GM19463 (cell line): ENCODE measurements at regions not wholly inside any gene's neighbourhood (a gene's known extent, or its start where the extent isn't known, plus 50 kb on each side); places are given as distances from the start of the nearest gene placed in this dataset.

Source experiments
- ATAC-seq: cut with Tn5 transposase; IDR thresholded peaks from one replicate; pipeline ENCODE4 v1.9.1; 2021; ENCODE audit warnings: mild to moderate bottlenecking, moderate library complexity; ENCODE audit not compliant: unreplicated experiment

- no peak for ATAC-seq
Measured at GRCh38 chr20:57071954-57072583, 194.4 kb downstream of the BMP7 start.

- no peak for ATAC-seq
Measured at GRCh38 chr20:57073402-57073801, 193.0 kb downstream of the BMP7 start.

- no peak for ATAC-seq
Measured at GRCh38 chr20:57074386-57074785, 192.1 kb downstream of the BMP7 start.

GRCh38 chr20:57075181-57075580 is 191.3 kb downstream of the BMP7 start:
- no peak for ATAC-seq

GRCh38 chr20:57075603-57076002 is 190.8 kb downstream of the BMP7 start:
- no peak for ATAC-seq

- ATAC-seq: no peak
Measured at GRCh38 chr20:57076152-57076652, 190.2 kb downstream of the BMP7 start.

GRCh38 chr20:57076951-57077350 is 189.5 kb downstream of the BMP7 start:
- ATAC-seq: no peak

GRCh38 chr20:57078116-57078515 is 188.3 kb downstream of the BMP7 start:
- no peak for ATAC-seq

GRCh38 chr20:57079031-57080005 is 187.1 kb downstream of the BMP7 start:
- ATAC-seq: no peak

GRCh38 chr20:57080796-57081195 is 185.6 kb downstream of the BMP7 start:
- no peak for ATAC-seq

GRCh38 chr20:57082357-57082945 is 184.0 kb downstream of the BMP7 start:
- no peak for ATAC-seq

GRCh38 chr20:57083072-57083471 is 183.4 kb downstream of the BMP7 start:
- no peak for ATAC-seq

GRCh38 chr20:57086066-57086465 is 180.4 kb downstream of the BMP7 start:
- no peak for ATAC-seq

- no peak for ATAC-seq
Measured at GRCh38 chr20:57087102-57087501, 179.3 kb downstream of the BMP7 start.

- no peak for ATAC-seq
Measured at GRCh38 chr20:57087705-57088104, 178.7 kb downstream of the BMP7 start.

- no peak for ATAC-seq
Measured at GRCh38 chr20:57088436-57088835, 178.0 kb downstream of the BMP7 start.

GRCh38 chr20:57089699-57090144 is 176.7 kb downstream of the BMP7 start:
- ATAC-seq: no peak

GRCh38 chr20:57090590-57091560 is 175.6 kb downstream of the BMP7 start:
- no peak for ATAC-seq

- no peak for ATAC-seq
Measured at GRCh38 chr20:57091748-57092111, 174.7 kb downstream of the BMP7 start.

- ATAC-seq: no peak
Measured at GRCh38 chr20:57092112-57092899, 174.1 kb downstream of the BMP7 start.
